G401.6 (cell line): ENCODE measurements at regions not wholly inside any gene's neighbourhood (a gene's known extent, or its start where the extent isn't known, plus 50 kb on each side); places are given as distances from the start of the nearest gene placed in this dataset.
"Not testable (repeated sequence)": the region's sequence is repeated elsewhere in the genome, so short reads cannot be mapped to it uniquely, and the experiment has no call there.

Experiments used
- FAIRE-seq: peaks from 2 replicates; lab custom pipeline; 2012; peaks lifted over from hg19 to GRCh38; lab: Jason Lieb, UNC

DNA sequence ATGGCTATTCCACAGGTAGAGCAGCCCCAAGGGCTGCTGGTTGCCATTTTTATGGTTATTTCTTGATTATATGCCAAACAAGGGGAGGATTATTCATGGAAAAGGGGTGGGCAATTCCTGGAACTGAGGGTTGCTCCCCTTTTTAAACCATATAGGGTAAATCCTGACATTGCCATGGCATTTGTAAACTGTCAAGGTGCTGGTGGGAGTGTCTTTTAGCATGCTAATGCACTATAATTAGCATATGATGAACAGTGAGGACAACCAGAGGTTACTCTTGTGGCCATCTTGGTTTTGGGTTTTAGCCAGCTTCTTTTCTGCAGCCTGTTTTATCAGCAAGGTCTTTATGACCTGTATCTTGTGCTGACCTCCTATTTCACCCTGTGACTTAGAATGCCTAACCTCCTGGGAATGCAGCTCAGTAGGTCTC is 503.7 kb downstream of the IGSF11 start:
- not testable (repeated sequence) for FAIRE-seq

DNA sequence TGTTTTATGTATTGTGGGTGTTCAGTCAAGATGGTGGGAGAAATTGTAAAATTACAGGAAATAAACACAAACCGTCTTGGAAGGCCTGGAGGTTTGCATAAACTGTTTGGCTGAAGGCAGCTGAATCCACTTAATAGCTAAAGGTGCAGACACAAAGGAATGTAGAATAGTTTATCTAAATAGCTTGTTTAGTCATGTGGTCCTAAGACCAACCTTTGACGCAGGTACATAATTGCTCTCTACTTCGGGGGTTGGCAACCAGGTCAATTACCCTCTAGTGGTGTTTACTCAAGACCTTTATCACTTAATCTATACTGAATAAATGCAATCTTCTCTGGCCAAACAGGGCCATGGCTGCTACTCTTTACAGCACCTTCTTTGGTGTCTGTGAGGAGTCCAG is 502.8 kb downstream of the IGSF11 start:
- FAIRE-seq = no peak

DNA sequence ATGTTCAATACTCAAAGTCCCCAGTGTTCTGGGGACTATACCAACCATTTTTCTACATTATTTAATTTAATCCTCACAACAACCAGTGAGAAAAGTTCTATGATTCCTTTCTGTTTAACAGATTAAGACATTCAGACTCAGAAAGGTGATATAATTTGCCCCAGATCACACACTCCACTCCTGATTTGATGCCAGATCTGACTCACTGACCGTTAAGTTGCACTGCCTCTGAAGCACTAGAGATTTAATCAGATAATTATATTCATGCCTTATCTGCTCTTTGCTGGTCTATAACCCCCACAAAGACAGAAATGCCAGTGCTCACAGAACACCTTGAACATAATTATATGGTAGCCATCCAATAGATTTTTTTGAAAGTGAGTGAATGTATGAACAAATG is 501.0 kb downstream of the IGSF11 start:
- no peak for FAIRE-seq

DNA sequence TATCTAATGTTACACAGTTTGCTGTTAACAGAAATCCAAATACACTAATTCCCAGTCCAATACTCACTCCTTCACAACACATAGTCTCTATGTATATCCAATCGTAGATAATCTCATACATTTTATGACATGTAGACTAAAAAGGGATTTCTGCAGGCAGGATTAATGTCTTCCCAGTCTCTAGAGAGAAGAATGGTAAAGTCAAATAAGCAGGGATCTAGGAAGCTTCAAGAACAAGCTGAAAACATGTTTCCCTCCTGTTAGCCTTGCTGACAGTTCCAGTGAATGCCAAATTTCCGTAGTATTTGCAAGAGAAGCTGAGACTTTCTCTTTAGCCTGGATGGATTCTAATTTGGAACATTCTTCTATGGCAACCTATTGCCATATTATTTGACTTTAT is 500.1 kb downstream of the IGSF11 start:
- FAIRE-seq = no peak

- FAIRE-seq = no peak
Measured at GRCh38 chr3:118536764-118537163, 497.9 kb downstream of the IGSF11 start.

DNA sequence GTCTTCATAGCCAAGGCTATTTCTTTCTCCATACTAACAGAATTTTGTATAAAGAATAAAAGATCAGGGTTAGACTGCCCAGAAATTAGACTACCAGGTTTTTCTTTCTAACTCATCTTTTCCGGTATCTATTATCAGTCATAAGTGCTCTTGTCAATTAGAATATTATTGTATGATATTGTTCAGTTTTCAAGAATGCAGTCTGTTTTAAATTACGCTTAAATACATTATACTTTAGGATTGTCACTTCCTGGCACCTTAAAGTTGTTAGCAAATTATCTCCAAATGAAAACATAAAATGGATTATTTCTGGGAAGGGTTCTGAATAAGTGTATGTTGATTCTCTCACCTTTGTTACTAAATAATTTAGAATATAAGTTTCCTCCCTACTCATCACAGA is 497.2 kb downstream of the IGSF11 start:
- FAIRE-seq = no peak

DNA sequence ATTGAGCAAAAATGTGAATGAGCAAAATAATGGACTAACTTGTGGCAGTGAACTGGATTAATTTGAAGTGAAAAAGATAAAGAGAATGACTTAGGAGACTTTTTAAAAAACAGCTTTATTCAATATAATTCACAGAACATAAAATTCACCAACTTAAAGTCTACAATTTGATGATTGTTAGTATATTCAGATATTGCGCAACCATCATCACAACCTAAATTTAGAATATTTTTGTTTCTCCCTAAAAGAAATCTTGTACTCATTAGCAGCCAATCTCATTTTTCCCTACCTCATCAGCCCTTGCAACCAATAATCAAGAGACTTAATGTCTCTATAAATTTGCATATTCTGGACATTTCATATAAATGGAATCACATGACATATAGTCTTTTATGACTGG is 496.5 kb downstream of the IGSF11 start:
- FAIRE-seq = no peak

GRCh38 chr3:118539820-118540447 is 494.7 kb downstream of the IGSF11 start:
- not testable (repeated sequence) for FAIRE-seq

DNA sequence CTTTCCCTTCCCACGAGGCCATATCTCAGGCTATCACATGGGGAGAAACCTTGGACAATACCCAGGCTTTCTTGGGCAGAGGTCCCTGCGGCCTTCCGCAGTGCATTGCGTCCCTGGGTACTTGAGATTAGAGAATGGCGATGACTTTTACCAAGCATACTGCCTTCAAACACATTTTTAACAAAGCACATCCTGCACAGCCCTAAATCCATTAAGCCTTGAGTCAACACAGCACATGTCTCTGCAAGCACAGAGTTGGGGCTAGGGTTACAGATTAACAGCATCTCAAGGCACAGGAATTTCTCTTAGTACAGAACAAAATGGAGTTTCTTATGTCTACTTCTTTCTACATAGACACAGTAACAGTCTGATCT is 494.2 kb downstream of the IGSF11 start:
- FAIRE-seq = not testable (repeated sequence)

GRCh38 chr3:118540826-118541225 is 493.8 kb downstream of the IGSF11 start:
- no peak for FAIRE-seq

DNA sequence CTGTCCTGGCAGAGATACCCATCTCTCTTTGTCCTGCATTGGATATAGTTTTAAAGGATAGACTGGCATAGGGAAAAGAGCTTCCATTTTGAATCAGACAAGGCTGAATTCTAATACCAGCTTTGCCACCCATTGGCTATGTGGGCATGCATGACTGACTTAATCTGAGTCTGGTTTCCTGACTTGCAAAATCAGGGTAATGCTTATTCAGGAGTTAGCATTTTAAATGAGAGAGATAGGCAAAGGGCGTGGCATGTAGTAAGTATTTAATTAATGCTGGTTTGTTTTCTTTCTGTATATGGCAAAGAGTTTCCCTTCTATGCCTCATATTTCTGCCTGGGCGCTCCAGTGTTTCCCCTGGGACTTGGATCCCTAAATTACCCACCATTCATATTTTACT is 492.9 kb downstream of the IGSF11 start:
- FAIRE-seq = no peak

GRCh38 chr3:118543832-118544231 is 490.8 kb downstream of the IGSF11 start:
- no peak for FAIRE-seq

DNA sequence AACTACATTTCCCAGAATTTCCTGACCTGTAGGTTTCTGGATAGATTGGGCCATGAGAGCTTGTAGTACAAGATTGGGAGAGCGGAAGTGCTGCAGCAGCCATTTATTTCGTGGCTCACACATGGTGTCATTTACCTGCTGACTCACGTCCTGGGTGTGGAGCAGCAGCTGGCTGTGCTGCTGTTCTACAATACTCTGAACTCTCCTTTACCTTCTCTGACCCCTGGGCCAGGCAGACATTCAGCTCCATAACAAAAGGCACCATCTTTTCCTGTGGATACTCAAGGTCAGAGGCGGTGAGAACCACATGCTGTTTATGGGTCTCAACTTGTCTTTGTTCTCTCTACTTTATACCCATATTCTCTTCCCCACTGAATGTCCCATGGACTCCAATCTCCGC is 490.2 kb downstream of the IGSF11 start:
- FAIRE-seq = no peak

DNA sequence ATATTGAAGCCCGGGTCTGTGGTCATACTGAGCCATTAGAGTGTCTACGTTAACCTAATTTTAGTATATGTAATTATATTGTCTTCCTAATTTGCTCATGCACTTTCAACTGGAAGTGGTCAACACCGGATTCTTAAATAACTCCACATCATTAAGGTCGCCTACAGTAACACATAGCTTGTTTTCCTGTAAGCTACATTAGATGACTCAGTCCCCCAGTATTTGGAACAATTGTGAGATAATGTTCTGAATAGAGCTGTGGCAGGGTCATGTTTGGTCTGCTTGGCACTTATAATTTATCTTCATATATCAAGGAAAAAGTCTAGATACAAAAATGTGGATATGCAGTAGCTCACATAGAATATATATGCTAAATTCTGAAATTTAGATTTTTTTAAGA is 486.2 kb downstream of the IGSF11 start:
- FAIRE-seq = no peak

DNA sequence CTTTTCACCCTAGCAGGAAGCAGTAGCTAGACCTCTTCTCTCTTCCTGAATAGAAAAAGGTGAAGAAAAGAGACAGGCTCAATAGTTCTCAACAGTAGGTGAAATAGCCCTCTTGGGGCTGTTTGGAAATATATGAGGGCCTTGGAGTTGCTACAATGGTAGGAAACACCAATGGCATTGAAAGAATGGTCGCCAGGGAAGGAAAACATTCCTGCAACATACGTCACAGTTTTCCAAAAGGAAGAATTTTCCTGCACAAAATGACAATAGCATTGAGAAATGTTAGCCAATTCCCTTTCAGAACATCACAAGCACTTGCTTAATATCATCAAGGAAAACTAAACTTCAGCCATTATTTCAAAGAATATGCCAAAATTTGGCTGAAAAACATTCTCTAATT is 484.5 kb downstream of the IGSF11 start:
- FAIRE-seq = no peak

DNA sequence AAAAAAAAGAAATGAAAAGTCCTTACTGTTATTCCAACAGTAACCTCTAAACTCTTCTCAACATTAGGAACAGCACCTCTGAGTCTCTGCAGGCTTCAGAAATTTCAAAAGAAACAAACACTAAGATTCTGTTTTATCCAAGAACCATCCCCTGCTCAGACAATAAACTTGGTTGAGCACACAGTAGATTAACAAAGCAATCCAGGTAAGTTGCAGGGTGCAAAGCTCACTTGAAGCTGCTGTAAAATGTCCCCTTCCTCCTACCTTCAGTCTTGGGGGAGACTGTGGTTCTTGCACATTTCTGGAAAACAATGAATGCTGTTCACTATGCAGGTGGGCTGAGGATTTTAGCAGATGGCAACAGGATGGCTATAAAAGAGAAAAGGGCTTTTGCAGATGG is 484.1 kb downstream of the IGSF11 start:
- FAIRE-seq = no peak

GRCh38 chr3:118554148-118554838 is 480.4 kb downstream of the IGSF11 start:
- FAIRE-seq = no peak

DNA sequence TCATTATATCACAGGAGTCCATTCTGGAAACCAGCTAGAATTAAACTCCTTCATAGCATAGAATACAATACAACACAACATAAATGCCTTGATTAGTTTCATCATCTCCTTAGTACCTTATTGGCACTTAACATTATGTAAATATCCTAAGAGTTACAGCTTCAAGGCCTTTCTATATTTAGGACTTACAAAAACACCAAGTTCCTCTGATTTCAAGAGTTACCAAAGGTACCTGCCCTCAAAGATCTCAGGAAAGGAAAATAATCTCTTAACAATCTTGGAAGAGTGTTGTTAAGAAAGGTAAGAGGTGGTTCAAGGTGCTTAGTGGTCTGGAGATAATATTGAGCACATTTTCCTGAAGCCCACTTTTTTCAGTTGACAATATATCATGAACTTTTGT is 477.7 kb downstream of the IGSF11 start:
- FAIRE-seq = no peak

- no peak for FAIRE-seq
Measured at GRCh38 chr3:118557513-118557912, 477.1 kb downstream of the IGSF11 start.

- no peak for FAIRE-seq
Measured at GRCh38 chr3:118559286-118559685, 475.4 kb downstream of the IGSF11 start.

DNA sequence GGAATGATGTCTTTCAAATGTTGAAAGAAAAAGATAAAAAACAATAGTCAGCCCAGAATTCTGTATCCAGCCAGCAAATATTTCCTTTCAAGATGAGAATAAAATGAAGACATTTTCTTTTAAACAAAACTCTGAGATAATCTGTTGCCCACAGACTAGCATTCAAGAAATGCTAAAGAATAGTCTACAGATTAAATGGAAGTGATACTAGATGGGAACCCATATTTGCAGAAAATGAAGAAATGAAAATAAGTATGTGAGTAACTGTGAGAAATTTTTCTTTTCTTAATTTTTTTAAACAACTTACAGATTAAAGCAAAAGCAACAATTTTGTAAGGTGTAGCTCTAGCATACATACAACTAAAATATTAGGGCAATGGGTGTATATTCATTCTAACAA is 469.8 kb downstream of the IGSF11 start:
- no peak for FAIRE-seq

- no peak for FAIRE-seq
Measured at GRCh38 chr3:118573912-118574311, 460.7 kb downstream of the IGSF11 start.

- FAIRE-seq = no peak
Measured at GRCh38 chr3:118577055-118577777, 457.4 kb downstream of the IGSF11 start.

DNA sequence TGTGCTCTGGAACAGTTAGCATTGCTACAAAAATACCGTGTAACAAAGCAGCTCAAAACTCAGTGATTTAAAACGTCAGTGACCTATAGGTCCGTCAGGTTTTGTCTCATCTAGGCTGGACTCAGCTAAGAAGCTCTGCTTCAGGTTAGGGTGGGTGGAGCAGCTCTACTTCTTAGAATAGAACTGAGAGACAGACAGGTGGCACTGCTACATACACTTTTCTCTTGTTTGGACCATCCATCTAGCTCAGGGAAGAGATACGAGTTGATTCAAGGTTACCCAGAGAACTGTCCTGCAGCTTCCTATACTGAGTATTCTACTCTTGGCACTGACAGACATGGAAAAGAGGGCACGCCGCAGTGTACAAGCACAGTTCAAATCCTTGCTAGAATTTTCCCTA is 456.1 kb downstream of the IGSF11 start:
- FAIRE-seq = no peak
